ENCODE measurements at regions not wholly inside any gene's neighbourhood (a gene's known extent, or its start where the extent isn't known, plus 50 kb on each side); places are given as distances from the start of the nearest gene placed in this dataset.

GRCh38 chr9:80213613-80214012 lies 641.8 kb downstream of the TLE4 start:
- no peak overlapping the region for H3K27ac ChIP-seq (ENCODE audit: low read length)
- H3K4me3 ChIP-seq (ENCODE audit: low read length): no peak overlapping the region
- H3K9ac ChIP-seq (ENCODE audit: low read length): no peak overlapping the region
- no peaks in the 10 kb centered on the region for H3K36me3 ChIP-seq (ENCODE audit: control insufficient read depth, low read depth, low read length)
- no peaks in the 10 kb centered on the region for H3K4me1 ChIP-seq (ENCODE audit: control insufficient read depth, low read depth, low read length)
- no peaks in the 10 kb centered on the region for H3K27me3 ChIP-seq (ENCODE audit: control insufficient read depth, insufficient read depth, low read length)
- H3K9me3 ChIP-seq (ENCODE audit: control insufficient read depth, low read depth, low read length): no peaks in the 10 kb centered on the region

DNA sequence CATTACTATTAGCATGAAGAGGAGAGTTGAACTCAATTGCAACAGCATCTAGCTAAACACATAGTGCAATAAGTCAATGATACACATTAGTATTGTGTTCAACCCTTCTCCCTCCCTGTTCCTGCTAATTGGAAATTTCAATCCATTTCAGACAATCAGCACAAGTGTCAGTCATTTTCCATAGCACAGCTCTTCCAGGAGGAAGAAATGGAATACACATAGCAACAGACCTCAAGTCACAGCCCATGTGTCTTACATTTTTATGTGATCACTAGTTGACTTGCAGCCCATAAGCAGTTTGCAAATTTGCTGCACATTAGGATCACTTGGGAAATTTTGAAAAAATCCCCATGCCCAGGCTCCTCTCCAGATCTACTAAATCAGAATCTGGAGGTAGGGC lies 636.9 kb downstream of the TLE4 start:
- no peak overlapping the region for H3K4me3 ChIP-seq (ENCODE audit: low read length)
- no peaks in the 10 kb centered on the region for H3K4me1 ChIP-seq (ENCODE audit: control insufficient read depth, low read depth, low read length)
- no peaks in the 10 kb centered on the region for H3K36me3 ChIP-seq (ENCODE audit: control insufficient read depth, low read depth, low read length)
- no peaks in the 10 kb centered on the region for H3K9me3 ChIP-seq (ENCODE audit: control insufficient read depth, low read depth, low read length)
- no peak overlapping the region for H3K27ac ChIP-seq (ENCODE audit: low read length)
- H3K27me3 ChIP-seq (ENCODE audit: control insufficient read depth, insufficient read depth, low read length): no peaks in the 10 kb centered on the region
- H3K9ac ChIP-seq (ENCODE audit: low read length): no peak overlapping the region

DNA sequence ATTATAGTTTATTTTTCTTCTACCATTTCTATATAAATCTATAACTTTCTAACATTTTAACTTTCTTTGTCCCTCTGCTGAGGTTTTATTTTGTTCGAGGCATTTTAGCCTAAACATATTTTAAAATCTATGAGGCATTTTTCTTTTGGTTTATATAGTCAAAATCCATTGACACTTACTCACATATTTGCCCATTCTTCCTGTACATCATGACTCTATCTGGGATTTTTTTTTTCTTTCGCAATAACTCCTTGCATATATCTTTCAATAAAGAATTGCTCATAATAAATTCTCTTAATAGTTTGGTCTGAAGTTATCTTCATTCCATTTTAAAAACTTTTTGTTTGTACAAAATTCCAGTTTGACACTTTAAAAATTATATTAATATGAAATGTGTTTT lies 632.3 kb downstream of the TLE4 start:
- Histone ChIP-seq H3K9me3 (ENCODE audit: control insufficient read depth, low read depth, low read length) (no peaks in the 10 kb centered on the region), H3K9ac (ENCODE audit: low read length) (no peak overlapping the region), H3K36me3 (ENCODE audit: control insufficient read depth, low read depth, low read length) (no peaks in the 10 kb centered on the region), H3K27me3 (ENCODE audit: control insufficient read depth, insufficient read depth, low read length) (no peaks in the 10 kb centered on the region), H3K4me3 (ENCODE audit: low read length) (no peak overlapping the region), H3K27ac (ENCODE audit: low read length) (no peak overlapping the region), H3K4me1 (ENCODE audit: control insufficient read depth, low read depth, low read length) (no peaks in the 10 kb centered on the region)

DNA sequence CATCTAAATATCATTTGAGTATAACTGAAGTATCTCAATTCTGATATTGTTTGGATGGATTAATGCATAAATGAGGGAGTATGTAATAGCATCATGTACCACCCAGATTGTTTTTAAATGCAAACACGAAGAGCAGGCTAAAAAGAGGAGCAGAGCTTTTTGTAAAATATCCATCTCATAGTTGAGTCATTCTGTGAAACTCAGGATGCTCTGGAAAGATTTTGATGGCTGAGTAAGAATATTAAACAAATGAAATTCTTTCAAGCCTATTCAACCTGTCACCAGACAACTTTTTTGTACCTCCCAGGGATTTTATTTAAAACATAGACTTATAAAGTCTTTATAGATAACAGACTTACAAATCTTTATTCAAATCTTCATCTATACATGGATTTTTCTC lies 625.9 kb downstream of the TLE4 start:
- Histone ChIP-seq H3K27ac (ENCODE audit: low read length) (no peak overlapping the region), H3K9me3 (ENCODE audit: control insufficient read depth, low read depth, low read length) (no peaks in the 10 kb centered on the region), H3K4me1 (ENCODE audit: control insufficient read depth, low read depth, low read length) (no peaks in the 10 kb centered on the region), H3K4me3 (ENCODE audit: low read length) (no peak overlapping the region), H3K27me3 (ENCODE audit: control insufficient read depth, insufficient read depth, low read length) (no peaks in the 10 kb centered on the region), H3K36me3 (ENCODE audit: control insufficient read depth, low read depth, low read length) (no peaks in the 10 kb centered on the region), H3K9ac (ENCODE audit: low read length) (no peak overlapping the region)

- no peaks in the 10 kb centered on the region for H3K9me3 ChIP-seq (ENCODE audit: control insufficient read depth, low read depth, low read length)
- H3K4me3 ChIP-seq (ENCODE audit: low read length): no peak overlapping the region
- H3K36me3 ChIP-seq (ENCODE audit: control insufficient read depth, low read depth, low read length): no peaks in the 10 kb centered on the region
- H3K4me1 ChIP-seq (ENCODE audit: control insufficient read depth, low read depth, low read length): no peaks in the 10 kb centered on the region
- no peaks in the 10 kb centered on the region for H3K27me3 ChIP-seq (ENCODE audit: control insufficient read depth, insufficient read depth, low read length)
- no peak overlapping the region for H3K9ac ChIP-seq (ENCODE audit: low read length)
- H3K27ac ChIP-seq (ENCODE audit: low read length): no peak overlapping the region
Measured at GRCh38 chr9:80191108-80191507, 619.3 kb downstream of the TLE4 start.

GRCh38 chr9:80188579-80188978 lies 616.8 kb downstream of the TLE4 start:
- H3K36me3 ChIP-seq (ENCODE audit: control insufficient read depth, low read depth, low read length): no peaks in the 10 kb centered on the region
- no peak overlapping the region for H3K27ac ChIP-seq (ENCODE audit: low read length)
- H3K9me3 ChIP-seq (ENCODE audit: control insufficient read depth, low read depth, low read length): no peaks in the 10 kb centered on the region
- no peak overlapping the region for H3K4me3 ChIP-seq (ENCODE audit: low read length)
- no peak overlapping the region for H3K9ac ChIP-seq (ENCODE audit: low read length)
- H3K4me1 ChIP-seq (ENCODE audit: control insufficient read depth, low read depth, low read length): no peaks in the 10 kb centered on the region
- H3K27me3 ChIP-seq (ENCODE audit: control insufficient read depth, insufficient read depth, low read length): no peaks in the 10 kb centered on the region

DNA sequence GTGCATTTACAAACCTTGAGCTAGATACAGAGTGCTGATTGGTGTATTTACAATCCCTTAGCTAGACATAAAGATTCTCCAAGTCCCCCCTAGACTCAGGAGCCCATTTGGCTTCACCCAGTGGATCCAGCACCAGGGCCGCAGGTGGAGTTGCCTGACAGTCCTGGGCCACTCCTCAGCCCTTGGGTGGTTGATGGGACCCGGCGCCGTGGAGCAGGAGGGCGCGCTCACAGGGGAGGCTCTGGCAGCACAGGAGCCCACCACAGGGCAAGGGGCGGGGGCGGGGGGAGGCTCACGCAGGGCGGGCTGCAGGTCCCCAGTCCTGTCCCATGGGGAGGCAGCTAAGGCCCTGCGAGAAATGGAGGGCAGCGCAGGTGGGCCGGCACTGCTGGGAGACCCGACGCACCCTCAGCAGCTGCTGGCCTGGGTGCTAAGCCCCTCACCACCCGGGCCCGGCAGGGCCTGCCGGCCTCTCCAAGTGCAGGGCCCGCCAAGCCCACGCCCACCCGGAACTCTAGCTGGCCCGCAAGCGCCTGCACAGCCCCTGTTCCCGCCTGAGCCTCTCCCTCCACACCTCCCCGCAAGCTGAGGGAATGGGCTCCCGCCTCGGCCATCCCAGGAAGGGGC lies 613.5 kb downstream of the TLE4 start:
- Histone ChIP-seq H3K36me3 (ENCODE audit: control insufficient read depth, low read depth, low read length) (no peaks in the 10 kb centered on the region), H3K9ac (ENCODE audit: low read length) (no peak overlapping the region), H3K27me3 (ENCODE audit: control insufficient read depth, insufficient read depth, low read length) (no peaks in the 10 kb centered on the region), H3K4me3 (ENCODE audit: low read length) (no peak overlapping the region), H3K27ac (ENCODE audit: low read length) (no peak overlapping the region), H3K4me1 (ENCODE audit: control insufficient read depth, low read depth, low read length) (no peaks in the 10 kb centered on the region), H3K9me3 (ENCODE audit: control insufficient read depth, low read depth, low read length) (peaks cover 8% of the 10 kb centered on the region)

- no peak overlapping the region for H3K4me3 ChIP-seq (ENCODE audit: low read length)
- no peaks in the 10 kb centered on the region for H3K27me3 ChIP-seq (ENCODE audit: control insufficient read depth, insufficient read depth, low read length)
- no peak overlapping the region for H3K9ac ChIP-seq (ENCODE audit: low read length)
- H3K36me3 ChIP-seq (ENCODE audit: control insufficient read depth, low read depth, low read length): no peaks in the 10 kb centered on the region
- H3K4me1 ChIP-seq (ENCODE audit: control insufficient read depth, low read depth, low read length): no peaks in the 10 kb centered on the region
- H3K9me3 ChIP-seq (ENCODE audit: control insufficient read depth, low read depth, low read length): peaks cover 8% of the 10 kb centered on the region
- H3K27ac ChIP-seq (ENCODE audit: low read length): no peak overlapping the region
Measured at GRCh38 chr9:80177949-80178480, 606.2 kb downstream of the TLE4 start.

DNA sequence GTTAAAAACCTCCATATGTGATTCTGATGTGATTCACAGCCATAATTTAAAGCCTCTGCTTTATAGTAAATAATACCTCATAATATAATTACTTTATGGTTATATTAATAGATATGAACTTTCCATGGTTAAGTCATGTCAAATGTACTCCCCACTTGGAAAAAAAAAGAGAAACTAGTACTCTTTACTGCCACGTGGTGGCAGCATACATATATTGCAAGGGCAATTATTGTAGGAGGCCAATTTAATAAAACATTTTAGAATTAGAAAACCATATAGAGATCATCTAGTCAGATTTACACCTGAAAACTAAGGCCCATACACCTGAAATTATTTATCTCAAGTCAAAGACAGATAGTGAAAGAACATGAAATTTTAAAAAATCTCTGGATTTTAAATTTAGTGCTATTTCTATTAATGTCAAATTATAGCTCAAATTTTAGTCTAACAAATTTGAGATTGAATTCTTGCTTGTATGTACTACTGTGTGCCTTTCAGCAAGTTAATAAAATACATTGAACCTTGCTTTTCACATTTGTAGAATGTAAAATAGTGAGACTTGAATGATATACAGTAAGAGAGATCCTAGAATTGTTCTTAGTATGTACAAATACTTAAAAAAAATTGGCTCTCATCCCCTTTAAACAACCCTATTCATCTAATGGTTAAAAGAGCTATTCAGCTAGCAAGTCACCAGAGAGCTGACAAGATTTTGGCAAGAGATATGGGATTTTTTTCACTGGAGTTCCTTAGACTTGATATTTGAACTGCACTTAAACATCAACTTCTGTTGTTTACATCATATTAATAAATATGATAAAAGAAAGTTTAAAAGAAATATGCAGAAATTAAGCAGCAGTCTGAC lies 603.8 kb downstream of the TLE4 start:
- H3K9ac ChIP-seq (ENCODE audit: low read length): no peak overlapping the region
- no peaks in the 10 kb centered on the region for H3K36me3 ChIP-seq (ENCODE audit: control insufficient read depth, low read depth, low read length)
- no peak overlapping the region for H3K4me3 ChIP-seq (ENCODE audit: low read length)

GRCh38 chr9:80163889-80164288 lies 592.1 kb downstream of the TLE4 start:
- no peaks in the 10 kb centered on the region for H3K4me1 ChIP-seq (ENCODE audit: control insufficient read depth, low read depth, low read length)
- H3K9ac ChIP-seq (ENCODE audit: low read length): no peak overlapping the region
- no peak overlapping the region for H3K27ac ChIP-seq (ENCODE audit: low read length)
- no peak overlapping the region for H3K4me3 ChIP-seq (ENCODE audit: low read length)
- no peaks in the 10 kb centered on the region for H3K9me3 ChIP-seq (ENCODE audit: control insufficient read depth, low read depth, low read length)
- no peaks in the 10 kb centered on the region for H3K36me3 ChIP-seq (ENCODE audit: control insufficient read depth, low read depth, low read length)
- no peaks in the 10 kb centered on the region for H3K27me3 ChIP-seq (ENCODE audit: control insufficient read depth, insufficient read depth, low read length)

More for the DNA sequence above, 603.8 kb downstream of the TLE4 start:
- H3K9me3 ChIP-seq (ENCODE audit: control insufficient read depth, low read depth, low read length): no peaks in the 10 kb centered on the region
- no peaks in the 10 kb centered on the region for H3K4me1 ChIP-seq (ENCODE audit: control insufficient read depth, low read depth, low read length)
- no peaks in the 10 kb centered on the region for H3K27me3 ChIP-seq (ENCODE audit: control insufficient read depth, insufficient read depth, low read length)
- no peak overlapping the region for H3K27ac ChIP-seq (ENCODE audit: low read length)

DNA sequence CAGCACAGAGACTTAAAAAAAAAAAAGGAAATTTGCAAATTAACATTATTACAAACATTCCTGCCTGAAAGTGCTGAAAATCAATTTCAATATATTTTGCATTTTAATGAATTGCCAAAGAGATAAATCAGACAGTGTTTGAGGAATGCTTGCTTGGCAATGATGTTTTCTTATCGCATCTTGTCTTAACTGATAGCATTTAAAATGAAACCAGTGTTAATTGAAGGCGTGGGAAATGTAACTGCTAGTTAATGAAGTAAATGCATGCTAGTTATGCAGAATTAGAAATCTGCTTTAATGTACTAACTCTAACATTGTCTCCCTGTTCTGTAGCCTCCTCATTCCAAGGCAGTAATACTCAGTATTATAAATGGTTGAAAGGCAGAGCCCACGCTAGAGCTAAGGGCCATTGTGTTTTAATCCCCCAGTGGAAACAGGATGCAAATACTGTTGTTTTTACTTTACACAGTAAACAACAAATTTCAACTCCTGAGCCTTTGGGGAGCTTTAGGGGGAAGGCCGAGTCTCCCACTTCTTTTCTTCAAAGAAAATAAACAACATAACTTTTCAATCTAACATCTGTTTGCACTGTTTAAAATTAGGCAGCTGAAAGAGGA lies 586.9 kb downstream of the TLE4 start:
- no peaks in the 10 kb centered on the region for H3K36me3 ChIP-seq (ENCODE audit: control insufficient read depth, low read depth, low read length)
- H3K4me3 ChIP-seq (ENCODE audit: low read length): no peak overlapping the region
- H3K9ac ChIP-seq (ENCODE audit: low read length): no peak overlapping the region
- H3K27ac ChIP-seq (ENCODE audit: low read length): no peak overlapping the region
- peaks cover 18% of the 10 kb centered on the region for H3K4me1 ChIP-seq (ENCODE audit: control insufficient read depth, low read depth, low read length)
- no peaks in the 10 kb centered on the region for H3K9me3 ChIP-seq (ENCODE audit: control insufficient read depth, low read depth, low read length)
- no peaks in the 10 kb centered on the region for H3K27me3 ChIP-seq (ENCODE audit: control insufficient read depth, insufficient read depth, low read length)

Measured in iPS-18a (cell line).